ENCODE measurements at regions not wholly inside any gene's neighbourhood (a gene's known extent, or its start where the extent isn't known, plus 50 kb on each side); places are given as distances from the start of the nearest gene placed in this dataset.
"Not testable (repeated sequence)": the region's sequence is repeated elsewhere in the genome, so short reads cannot be mapped to it uniquely, and the experiment has no call there.

GRCh38 chr9:78972303-78972999 lies 599.3 kb upstream of the TLE4 start:
- no peak for DNase-seq (ENCODE audit: low spot score)

GRCh38 chr9:78973907-78974306 lies 597.9 kb upstream of the TLE4 start:
- DNase-seq (ENCODE audit: low spot score) = no peak

- no peak for DNase-seq (ENCODE audit: low spot score)
These were observed 588.9 kb upstream of the TLE4 start for GRCh38 chr9:78982849-78983248.

GRCh38 chr9:78985084-78985738 lies 586.6 kb upstream of the TLE4 start:
- no peak for DNase-seq (ENCODE audit: low spot score)

GRCh38 chr9:78986446-78986845 lies 585.3 kb upstream of the TLE4 start:
- no peak for DNase-seq (ENCODE audit: low spot score)

- DNase-seq (ENCODE audit: low spot score) = no peak
These were observed 582.6 kb upstream of the TLE4 start for GRCh38 chr9:78989031-78989658.

GRCh38 chr9:78994471-78994870 lies 577.3 kb upstream of the TLE4 start:
- DNase-seq (ENCODE audit: low spot score) = no peak

- not testable (repeated sequence) for DNase-seq (ENCODE audit: low spot score)
These were observed 576.8 kb upstream of the TLE4 start for GRCh38 chr9:78994974-78995373.

- DNase-seq (ENCODE audit: low spot score) = no peak
These were observed 574.5 kb upstream of the TLE4 start for GRCh38 chr9:78997296-78997695.

- no peak for DNase-seq (ENCODE audit: low spot score)
These were observed 571.3 kb upstream of the TLE4 start for GRCh38 chr9:79000230-79001002.

GRCh38 chr9:79001012-79001411 lies 570.8 kb upstream of the TLE4 start:
- DNase-seq (ENCODE audit: low spot score) = no peak

- DNase-seq (ENCODE audit: low spot score) = no peak
These were observed 568.3 kb upstream of the TLE4 start for GRCh38 chr9:79003514-79003913.

GRCh38 chr9:79004032-79004431 lies 567.7 kb upstream of the TLE4 start:
- DNase-seq (ENCODE audit: low spot score) = no peak

- no peak for DNase-seq (ENCODE audit: low spot score)
These were observed 565.2 kb upstream of the TLE4 start for GRCh38 chr9:79006546-79006945.

- DNase-seq (ENCODE audit: low spot score) = no peak
These were observed 563.9 kb upstream of the TLE4 start for GRCh38 chr9:79007701-79008483.

GRCh38 chr9:79008916-79009315 lies 562.8 kb upstream of the TLE4 start:
- DNase-seq (ENCODE audit: low spot score) = no peak

- no peak for DNase-seq (ENCODE audit: low spot score)
These were observed 560.3 kb upstream of the TLE4 start for GRCh38 chr9:79011461-79011860.

- DNase-seq (ENCODE audit: low spot score) = no peak
These were observed 559.2 kb upstream of the TLE4 start for GRCh38 chr9:79012561-79012960.

- DNase-seq (ENCODE audit: low spot score) = no peak
These were observed 557.8 kb upstream of the TLE4 start for GRCh38 chr9:79013715-79014610.

- no peak for DNase-seq (ENCODE audit: low spot score)
These were observed 556.7 kb upstream of the TLE4 start for GRCh38 chr9:79014929-79015699.

Data from D341Med (cell line).